ENCODE measurements at regions not wholly inside any gene's neighbourhood (a gene's known extent, or its start where the extent isn't known, plus 50 kb on each side); places are given as distances from the start of the nearest gene placed in this dataset.

GRCh38 chr22:27063406-27063805 is 406.0 kb downstream of the MIAT start:
- H3K4me3 ChIP-seq (ENCODE audit: low read depth in 1 of 3, low read length in 3 of 3), result no peak overlapping the region
- FAIRE-seq (no peak), DNase-seq (no peak)
- H3K36me3 ChIP-seq (ENCODE audit: control insufficient read depth in 3 of 3, insufficient read depth in 2 of 3, low read depth in 1 of 3, low read length in 3 of 3), result no peaks in the 10 kb centered on the region
- no peaks in the 10 kb centered on the region for H3K9me3 ChIP-seq (ENCODE audit: control insufficient read depth in 2 of 2, insufficient read depth in 1 of 2, low read depth in 1 of 2, low read length in 1 of 2)
- peaks cover 0 to 39% (median 0%) of the 10 kb centered on the region in 3 donors for H3K27me3 ChIP-seq (ENCODE audit: control insufficient read depth in 3 of 3, insufficient read depth in 3 of 3, low read length in 3 of 3)
- 24 to 46% (median 40%) methylated on average over 5 of the region's 5 CpGs for WGBS, 3 donors
- H3K27ac ChIP-seq (ENCODE audit: low read depth in 1 of 3, low read length in 2 of 3), result no peak overlapping the region
- H3K4me1 ChIP-seq (ENCODE audit: control insufficient read depth in 3 of 3, insufficient read depth in 2 of 3, low read depth in 1 of 3, low read length in 2 of 3), result no peaks in the 10 kb centered on the region

GRCh38 chr22:27063841-27064240 is 406.5 kb downstream of the MIAT start:
- no peak for FAIRE-seq
- Histone ChIP-seq H3K27me3 (ENCODE audit: control insufficient read depth in 3 of 3, insufficient read depth in 3 of 3, low read length in 3 of 3) (peaks cover 0 to 39% (median 0%) of the 10 kb centered on the region in 3 donors), H3K27ac (ENCODE audit: low read depth in 1 of 3, low read length in 2 of 3) (no peak overlapping the region), H3K4me1 (ENCODE audit: control insufficient read depth in 3 of 3, insufficient read depth in 2 of 3, low read depth in 1 of 3, low read length in 2 of 3) (no peaks in the 10 kb centered on the region), H3K36me3 (ENCODE audit: control insufficient read depth in 3 of 3, insufficient read depth in 2 of 3, low read depth in 1 of 3, low read length in 3 of 3) (no peaks in the 10 kb centered on the region), H3K9me3 (ENCODE audit: control insufficient read depth in 2 of 2, insufficient read depth in 1 of 2, low read depth in 1 of 2, low read length in 1 of 2) (no peaks in the 10 kb centered on the region), H3K4me3 (ENCODE audit: low read depth in 1 of 3, low read length in 3 of 3) (no peak overlapping the region)
- DNase-seq, result no peak
- 74 to 89% (median 78%) methylated on average over 2 of the region's 2 CpGs for WGBS, 3 donors

DNA sequence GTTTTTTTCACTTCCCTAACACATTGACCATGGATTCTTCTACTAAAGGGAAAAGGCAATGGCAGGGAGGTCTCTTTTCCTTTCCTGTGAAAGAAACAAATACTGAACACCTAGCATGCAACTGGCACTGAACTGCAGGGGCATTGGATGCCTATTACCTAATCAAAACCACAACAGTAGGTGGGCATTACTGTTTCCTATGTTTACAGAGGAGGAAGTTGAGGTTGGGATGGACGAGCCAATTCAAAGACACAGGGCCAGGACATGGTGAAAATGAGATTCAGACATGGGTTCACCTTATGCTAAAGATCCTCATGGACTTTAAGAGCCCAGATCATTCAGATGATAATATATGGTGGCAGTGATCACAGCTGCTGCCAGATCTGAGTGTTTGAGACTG is 407.0 kb downstream of the MIAT start:
- FAIRE-seq (no peak), DNase-seq (no peak)
- no peak overlapping the region for H3K4me3 ChIP-seq (ENCODE audit: low read depth in 1 of 3, low read length in 3 of 3)
- H3K27me3 ChIP-seq (ENCODE audit: control insufficient read depth in 3 of 3, insufficient read depth in 3 of 3, low read length in 3 of 3), result peaks cover 0 to 39% (median 0%) of the 10 kb centered on the region in 3 donors
- 44 to 50% (median 46%) methylated on average over 1 of the region's 1 CpG for WGBS, 3 donors
- H3K27ac ChIP-seq (ENCODE audit: low read depth in 1 of 3, low read length in 2 of 3), result no peak overlapping the region
- no peaks in the 10 kb centered on the region for H3K4me1 ChIP-seq (ENCODE audit: control insufficient read depth in 3 of 3, insufficient read depth in 2 of 3, low read depth in 1 of 3, low read length in 2 of 3)
- no peaks in the 10 kb centered on the region for H3K36me3 ChIP-seq (ENCODE audit: control insufficient read depth in 3 of 3, insufficient read depth in 2 of 3, low read depth in 1 of 3, low read length in 3 of 3)
- H3K9me3 ChIP-seq (ENCODE audit: control insufficient read depth in 2 of 2, insufficient read depth in 1 of 2, low read depth in 1 of 2, low read length in 1 of 2), result no peaks in the 10 kb centered on the region

DNA sequence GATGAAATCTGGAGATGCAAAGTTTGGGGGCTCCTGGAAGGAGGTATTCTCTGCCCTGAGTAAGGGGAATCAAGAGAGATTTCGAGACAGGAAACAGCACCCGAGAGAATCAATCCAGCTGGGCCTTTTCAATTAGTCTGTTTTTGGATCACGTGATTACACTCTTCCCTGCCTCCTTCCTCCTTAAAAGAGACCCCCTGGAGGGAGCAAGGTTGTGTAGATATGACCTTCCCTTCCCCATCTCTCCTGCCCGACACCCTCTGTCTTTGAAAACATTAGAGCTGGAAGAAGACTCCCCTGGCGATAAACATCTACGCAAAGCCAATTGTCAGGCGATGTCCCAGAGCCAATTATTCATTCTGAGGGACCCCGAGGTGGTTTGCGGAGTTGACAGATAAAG is 407.9 kb downstream of the MIAT start:
- Histone ChIP-seq H3K27me3 (ENCODE audit: control insufficient read depth in 3 of 3, insufficient read depth in 3 of 3, low read length in 3 of 3) (peaks cover 0 to 38% (median 0%) of the 10 kb centered on the region in 3 donors), H3K4me1 (ENCODE audit: control insufficient read depth in 3 of 3, insufficient read depth in 2 of 3, low read depth in 1 of 3, low read length in 2 of 3) (no peaks in the 10 kb centered on the region), H3K27ac (ENCODE audit: low read depth in 1 of 3, low read length in 2 of 3) (no peak overlapping the region), H3K9me3 (ENCODE audit: control insufficient read depth in 2 of 2, insufficient read depth in 1 of 2, low read depth in 1 of 2, low read length in 1 of 2) (no peaks in the 10 kb centered on the region), H3K36me3 (ENCODE audit: control insufficient read depth in 3 of 3, insufficient read depth in 2 of 3, low read depth in 1 of 3, low read length in 3 of 3) (no peaks in the 10 kb centered on the region), H3K4me3 (ENCODE audit: low read depth in 1 of 3, low read length in 3 of 3) (no peak overlapping the region)
- DNase-seq (no peak), FAIRE-seq (no peak)
- 15 to 25% (median 18%) methylated on average over 9 of the region's 9 CpGs for WGBS, 3 donors

GRCh38 chr22:27066856-27067255 is 409.5 kb downstream of the MIAT start:
- WGBS, 3 donors, result 86 to 91% (median 90%) methylated on average over 12 of the region's 12 CpGs
- no peak for FAIRE-seq

GRCh38 chr22:27068121-27068520 is 410.7 kb downstream of the MIAT start:
- Histone ChIP-seq H3K4me3 (ENCODE audit: low read depth in 1 of 3, low read length in 3 of 3) (no peak overlapping the region), H3K36me3 (ENCODE audit: control insufficient read depth in 3 of 3, insufficient read depth in 2 of 3, low read depth in 1 of 3, low read length in 3 of 3) (no peaks in the 10 kb centered on the region), H3K27ac (ENCODE audit: low read depth in 1 of 3, low read length in 2 of 3) (no peak overlapping the region), H3K9me3 (ENCODE audit: control insufficient read depth in 2 of 2, insufficient read depth in 1 of 2, low read depth in 1 of 2, low read length in 1 of 2) (no peaks in the 10 kb centered on the region), H3K4me1 (ENCODE audit: control insufficient read depth in 3 of 3, insufficient read depth in 2 of 3, low read depth in 1 of 3, low read length in 2 of 3) (no peaks in the 10 kb centered on the region), H3K27me3 (ENCODE audit: control insufficient read depth in 3 of 3, insufficient read depth in 3 of 3, low read length in 3 of 3) (peaks cover 0 to 47% (median 0%) of the 10 kb centered on the region in 3 donors)
- no peak for FAIRE-seq
- no peak for DNase-seq

More at GRCh38 chr22:27066856-27067255, 409.5 kb downstream of the MIAT start:
- Histone ChIP-seq H3K9me3 (ENCODE audit: control insufficient read depth in 2 of 2, insufficient read depth in 1 of 2, low read depth in 1 of 2, low read length in 1 of 2) (no peaks in the 10 kb centered on the region), H3K36me3 (ENCODE audit: control insufficient read depth in 3 of 3, insufficient read depth in 2 of 3, low read depth in 1 of 3, low read length in 3 of 3) (no peaks in the 10 kb centered on the region), H3K4me3 (ENCODE audit: low read depth in 1 of 3, low read length in 3 of 3) (no peak overlapping the region), H3K27me3 (ENCODE audit: control insufficient read depth in 3 of 3, insufficient read depth in 3 of 3, low read length in 3 of 3) (peaks cover 0 to 44% (median 0%) of the 10 kb centered on the region in 3 donors), H3K27ac (ENCODE audit: low read depth in 1 of 3, low read length in 2 of 3) (no peak overlapping the region), H3K4me1 (ENCODE audit: control insufficient read depth in 3 of 3, insufficient read depth in 2 of 3, low read depth in 1 of 3, low read length in 2 of 3) (no peaks in the 10 kb centered on the region)
- DNase-seq, result no peak

- Histone ChIP-seq H3K4me1 (ENCODE audit: control insufficient read depth in 3 of 3, insufficient read depth in 2 of 3, low read depth in 1 of 3, low read length in 2 of 3) (no peaks in the 10 kb centered on the region), H3K27ac (ENCODE audit: low read depth in 1 of 3, low read length in 2 of 3) (no peak overlapping the region), H3K4me3 (ENCODE audit: low read depth in 1 of 3, low read length in 3 of 3) (no peak overlapping the region), H3K27me3 (ENCODE audit: control insufficient read depth in 3 of 3, insufficient read depth in 3 of 3, low read length in 3 of 3) (peaks cover 0 to 46% (median 0%) of the 10 kb centered on the region in 3 donors), H3K36me3 (ENCODE audit: control insufficient read depth in 3 of 3, insufficient read depth in 2 of 3, low read depth in 1 of 3, low read length in 3 of 3) (no peaks in the 10 kb centered on the region), H3K9me3 (ENCODE audit: control insufficient read depth in 2 of 2, insufficient read depth in 1 of 2, low read depth in 1 of 2, low read length in 1 of 2) (no peaks in the 10 kb centered on the region)
- 16 to 39% (median 32%) methylated on average over 8 of the region's 8 CpGs for WGBS, 3 donors
- DNase-seq (no peak), FAIRE-seq (no peak)
Measured at GRCh38 chr22:27070594-27070993, 413.2 kb downstream of the MIAT start.

GRCh38 chr22:27073601-27074425 is 416.4 kb downstream of the MIAT start:
- 71 to 76% (median 72%) methylated on average over 12 of the region's 12 CpGs for WGBS, 3 donors

More at GRCh38 chr22:27073601-27074425, 416.4 kb downstream of the MIAT start:
- no peak overlapping the region for H3K4me3 ChIP-seq (ENCODE audit: low read depth in 1 of 3, low read length in 3 of 3)
- FAIRE-seq (no peak), DNase-seq (no peak)
- H3K27ac ChIP-seq (ENCODE audit: low read depth in 1 of 3, low read length in 2 of 3), result no peak overlapping the region
- no peaks in the 10 kb centered on the region for H3K4me1 ChIP-seq (ENCODE audit: control insufficient read depth in 3 of 3, insufficient read depth in 2 of 3, low read depth in 1 of 3, low read length in 2 of 3)
- H3K9me3 ChIP-seq (ENCODE audit: control insufficient read depth in 2 of 2, insufficient read depth in 1 of 2, low read depth in 1 of 2, low read length in 1 of 2), result no peaks in the 10 kb centered on the region
- H3K27me3 ChIP-seq (ENCODE audit: control insufficient read depth in 3 of 3, insufficient read depth in 3 of 3, low read length in 3 of 3), result peaks cover 0 to 36% (median 0%) of the 10 kb centered on the region in 3 donors
- no peaks in the 10 kb centered on the region for H3K36me3 ChIP-seq (ENCODE audit: control insufficient read depth in 3 of 3, insufficient read depth in 2 of 3, low read depth in 1 of 3, low read length in 3 of 3)
